ENCODE measurements at regions not wholly inside any gene's neighbourhood (a gene's known extent, or its start where the extent isn't known, plus 50 kb on each side); places are given as distances from the start of the nearest gene placed in this dataset.

DNA sequence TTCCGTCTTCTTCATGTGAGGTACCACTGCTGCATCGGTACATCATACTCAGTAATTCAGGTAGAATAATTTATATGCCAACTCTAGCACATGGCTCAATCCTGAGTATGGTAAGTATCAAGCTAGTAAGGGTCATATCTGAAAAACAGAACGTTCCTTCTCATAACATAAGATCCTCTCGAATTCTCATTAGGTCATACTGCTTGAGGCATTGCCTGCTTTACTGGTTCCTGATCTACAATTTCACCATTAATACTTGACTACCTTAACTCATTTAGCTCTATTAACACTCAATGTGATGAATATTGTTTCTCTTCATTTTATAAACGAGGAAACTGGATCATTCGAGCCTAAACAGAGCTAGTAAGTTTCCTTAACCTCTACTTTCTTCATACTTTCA, 871.6 kb downstream of the BRINP3 start:
- TF ChIP-seq JUND (IDR thresholded peaks at IDR 0.05): no peak
- TF ChIP-seq, protein P1, sequence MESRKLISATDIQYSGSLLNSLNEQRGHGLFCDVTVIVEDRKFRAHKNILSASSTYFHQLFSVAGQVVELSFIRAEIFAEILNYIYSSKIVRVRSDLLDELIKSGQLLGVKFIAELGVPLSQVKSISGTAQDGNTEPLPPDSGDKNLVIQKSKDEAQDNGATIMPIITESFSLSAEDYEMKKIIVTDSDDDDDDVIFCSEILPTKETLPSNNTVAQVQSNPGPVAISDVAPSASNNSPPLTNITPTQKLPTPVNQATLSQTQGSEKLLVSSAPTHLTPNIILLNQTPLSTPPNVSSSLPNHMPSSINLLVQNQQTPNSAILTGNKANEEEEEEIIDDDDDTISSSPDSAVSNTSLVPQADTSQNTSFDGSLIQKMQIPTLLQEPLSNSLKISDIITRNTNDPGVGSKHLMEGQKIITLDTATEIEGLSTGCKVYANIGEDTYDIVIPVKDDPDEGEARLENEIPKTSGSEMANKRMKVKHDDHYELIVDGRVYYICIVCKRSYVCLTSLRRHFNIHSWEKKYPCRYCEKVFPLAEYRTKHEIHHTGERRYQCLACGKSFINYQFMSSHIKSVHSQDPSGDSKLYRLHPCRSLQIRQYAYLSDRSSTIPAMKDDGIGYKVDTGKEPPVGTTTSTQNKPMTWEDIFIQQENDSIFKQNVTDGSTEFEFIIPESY (IDR thresholded peaks at IDR 0.05): no peak
- TF ChIP-seq FOXA1 (IDR thresholded peaks at IDR 0.05): no peak
- TF ChIP-seq, protein P2, sequence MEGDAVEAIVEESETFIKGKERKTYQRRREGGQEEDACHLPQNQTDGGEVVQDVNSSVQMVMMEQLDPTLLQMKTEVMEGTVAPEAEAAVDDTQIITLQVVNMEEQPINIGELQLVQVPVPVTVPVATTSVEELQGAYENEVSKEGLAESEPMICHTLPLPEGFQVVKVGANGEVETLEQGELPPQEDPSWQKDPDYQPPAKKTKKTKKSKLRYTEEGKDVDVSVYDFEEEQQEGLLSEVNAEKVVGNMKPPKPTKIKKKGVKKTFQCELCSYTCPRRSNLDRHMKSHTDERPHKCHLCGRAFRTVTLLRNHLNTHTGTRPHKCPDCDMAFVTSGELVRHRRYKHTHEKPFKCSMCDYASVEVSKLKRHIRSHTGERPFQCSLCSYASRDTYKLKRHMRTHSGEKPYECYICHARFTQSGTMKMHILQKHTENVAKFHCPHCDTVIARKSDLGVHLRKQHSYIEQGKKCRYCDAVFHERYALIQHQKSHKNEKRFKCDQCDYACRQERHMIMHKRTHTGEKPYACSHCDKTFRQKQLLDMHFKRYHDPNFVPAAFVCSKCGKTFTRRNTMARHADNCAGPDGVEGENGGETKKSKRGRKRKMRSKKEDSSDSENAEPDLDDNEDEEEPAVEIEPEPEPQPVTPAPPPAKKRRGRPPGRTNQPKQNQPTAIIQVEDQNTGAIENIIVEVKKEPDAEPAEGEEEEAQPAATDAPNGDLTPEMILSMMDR (IDR thresholded peaks at IDR 0.05; ENCODE audit: low read depth, low read length, missing input control): no peak
- TF ChIP-seq NR2F2 (IDR thresholded peaks at IDR 0.05): no peak
- no peak for TF ChIP-seq TAF1 (conservative IDR thresholded peaks at IDR 0.05)
- no peak for TF ChIP-seq HNF4G (IDR thresholded peaks at IDR 0.05)
- TF ChIP-seq HNF4A (conservative IDR thresholded peaks at IDR 0.05): no peak
- no peak for TF ChIP-seq EGR1 (IDR thresholded peaks at IDR 0.05; ENCODE audit: low read depth in 2 of 2)
- WGBS: 76% methylated on average over 6 of the region's 6 CpGs
- Histone ChIP-seq H3K36me3 (ENCODE audit: control insufficient read depth in 4 of 4, insufficient read depth in 3 of 4, low read depth in 1 of 4, low read length in 3 of 4) (no peaks in the 10 kb centered on the region), H3K9ac (ENCODE audit: low read depth in 1 of 2, low read length in 2 of 2) (no peak overlapping the region), H3K27ac (ENCODE audit: low read depth in 1 of 2, low read length in 2 of 2) (no peak overlapping the region), H3K27me3 (ENCODE audit: control insufficient read depth in 4 of 4, insufficient read depth in 4 of 4, low read length in 3 of 4) (no peaks in the 10 kb centered on the region), H3K4me1 (ENCODE audit: control insufficient read depth in 4 of 4, insufficient read depth in 4 of 4, low read length in 3 of 4) (no peaks in the 10 kb centered on the region), H3K4me3 (ENCODE audit: low read depth in 1 of 3, low read length in 3 of 3) (no peak overlapping the region), H3K9me3 (ENCODE audit: control insufficient read depth in 4 of 4, low read length in 3 of 4) (no peaks in the 10 kb centered on the region)
- DNase-seq (ENCODE audit: low spot score): no peak

DNA sequence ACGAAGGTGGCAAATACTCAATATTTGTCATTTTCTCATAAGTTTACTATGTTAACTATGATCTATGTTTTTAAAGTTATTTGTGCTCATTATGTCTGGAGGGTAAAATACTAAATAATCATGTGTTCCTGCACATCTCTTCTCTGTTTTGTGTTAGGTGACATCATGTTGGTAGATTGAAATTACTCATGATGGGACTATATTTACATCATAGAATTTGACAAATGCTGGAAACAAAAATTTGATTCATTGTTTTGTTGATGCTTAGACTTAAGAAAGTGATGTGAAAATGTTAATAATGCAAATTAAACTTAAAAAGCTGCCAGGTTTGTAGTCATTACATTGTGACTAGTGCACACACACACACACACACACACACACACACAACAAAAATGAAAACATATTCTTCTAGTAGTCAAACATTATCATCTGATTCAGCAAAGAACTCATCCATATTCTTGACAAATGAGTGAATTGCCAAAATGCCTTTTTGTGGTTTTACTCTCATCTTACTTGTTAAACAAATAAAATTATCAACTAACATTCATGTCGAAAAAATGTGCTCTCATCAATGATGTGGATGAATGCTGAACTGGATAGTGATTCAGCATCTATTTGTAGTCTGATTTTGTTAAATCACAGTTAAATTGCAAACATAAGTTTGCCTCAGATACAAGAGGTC, 870.7 kb downstream of the BRINP3 start:
- H3K9ac ChIP-seq (ENCODE audit: low read depth in 1 of 2, low read length in 2 of 2): no peak overlapping the region
- H3K27ac ChIP-seq (ENCODE audit: low read depth in 1 of 2, low read length in 2 of 2): no peak overlapping the region
- no peak for DNase-seq (ENCODE audit: low spot score)
- no peak for TF ChIP-seq EGR1 (IDR thresholded peaks at IDR 0.05; ENCODE audit: low read depth in 2 of 2)
- TF ChIP-seq, protein P3, sequence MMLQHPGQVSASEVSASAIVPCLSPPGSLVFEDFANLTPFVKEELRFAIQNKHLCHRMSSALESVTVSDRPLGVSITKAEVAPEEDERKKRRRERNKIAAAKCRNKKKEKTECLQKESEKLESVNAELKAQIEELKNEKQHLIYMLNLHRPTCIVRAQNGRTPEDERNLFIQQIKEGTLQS (IDR thresholded peaks at IDR 0.05): no peak
- TF ChIP-seq RAD21 (IDR thresholded peaks at IDR 0.05): no peak
- TF ChIP-seq GABPA (IDR thresholded peaks at IDR 0.05 in 1 of 2, conservative IDR thresholded peaks at IDR 0.05 in 1 of 2): no peak
- no peak for TF ChIP-seq YY1 (IDR thresholded peaks at IDR 0.05)
- TF ChIP-seq, protein P2 (IDR thresholded peaks at IDR 0.05; ENCODE audit: low read depth, low read length, missing input control): no peak
- no peak for TF ChIP-seq FOXA2 (IDR thresholded peaks at IDR 0.05)
- TF ChIP-seq, protein P1 (IDR thresholded peaks at IDR 0.05): no peak
- TF ChIP-seq JUND (IDR thresholded peaks at IDR 0.05): no peak
- TF ChIP-seq FOXA1 (IDR thresholded peaks at IDR 0.05): no peak
- TF ChIP-seq, protein P4, sequence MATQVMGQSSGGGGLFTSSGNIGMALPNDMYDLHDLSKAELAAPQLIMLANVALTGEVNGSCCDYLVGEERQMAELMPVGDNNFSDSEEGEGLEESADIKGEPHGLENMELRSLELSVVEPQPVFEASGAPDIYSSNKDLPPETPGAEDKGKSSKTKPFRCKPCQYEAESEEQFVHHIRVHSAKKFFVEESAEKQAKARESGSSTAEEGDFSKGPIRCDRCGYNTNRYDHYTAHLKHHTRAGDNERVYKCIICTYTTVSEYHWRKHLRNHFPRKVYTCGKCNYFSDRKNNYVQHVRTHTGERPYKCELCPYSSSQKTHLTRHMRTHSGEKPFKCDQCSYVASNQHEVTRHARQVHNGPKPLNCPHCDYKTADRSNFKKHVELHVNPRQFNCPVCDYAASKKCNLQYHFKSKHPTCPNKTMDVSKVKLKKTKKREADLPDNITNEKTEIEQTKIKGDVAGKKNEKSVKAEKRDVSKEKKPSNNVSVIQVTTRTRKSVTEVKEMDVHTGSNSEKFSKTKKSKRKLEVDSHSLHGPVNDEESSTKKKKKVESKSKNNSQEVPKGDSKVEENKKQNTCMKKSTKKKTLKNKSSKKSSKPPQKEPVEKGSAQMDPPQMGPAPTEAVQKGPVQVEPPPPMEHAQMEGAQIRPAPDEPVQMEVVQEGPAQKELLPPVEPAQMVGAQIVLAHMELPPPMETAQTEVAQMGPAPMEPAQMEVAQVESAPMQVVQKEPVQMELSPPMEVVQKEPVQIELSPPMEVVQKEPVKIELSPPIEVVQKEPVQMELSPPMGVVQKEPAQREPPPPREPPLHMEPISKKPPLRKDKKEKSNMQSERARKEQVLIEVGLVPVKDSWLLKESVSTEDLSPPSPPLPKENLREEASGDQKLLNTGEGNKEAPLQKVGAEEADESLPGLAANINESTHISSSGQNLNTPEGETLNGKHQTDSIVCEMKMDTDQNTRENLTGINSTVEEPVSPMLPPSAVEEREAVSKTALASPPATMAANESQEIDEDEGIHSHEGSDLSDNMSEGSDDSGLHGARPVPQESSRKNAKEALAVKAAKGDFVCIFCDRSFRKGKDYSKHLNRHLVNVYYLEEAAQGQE (IDR thresholded peaks at IDR 0.05): no peak
- no peak for TF ChIP-seq HNF4A (conservative IDR thresholded peaks at IDR 0.05)
- 53% methylated on average over 2 of the region's 2 CpGs for WGBS
- no peaks in the 10 kb centered on the region for H3K27me3 ChIP-seq (ENCODE audit: control insufficient read depth in 4 of 4, insufficient read depth in 4 of 4, low read length in 3 of 4)
- H3K4me1 ChIP-seq (ENCODE audit: control insufficient read depth in 4 of 4, insufficient read depth in 4 of 4, low read length in 3 of 4): no peaks in the 10 kb centered on the region
- H3K36me3 ChIP-seq (ENCODE audit: control insufficient read depth in 4 of 4, insufficient read depth in 3 of 4, low read depth in 1 of 4, low read length in 3 of 4): no peaks in the 10 kb centered on the region
- H3K4me3 ChIP-seq (ENCODE audit: low read depth in 1 of 3, low read length in 3 of 3): no peak overlapping the region
- no peaks in the 10 kb centered on the region for H3K9me3 ChIP-seq (ENCODE audit: control insufficient read depth in 4 of 4, low read length in 3 of 4)

Data from liver (tissue), 8 donors.